GM12873 (cell line): ENCODE measurements at regions not wholly inside any gene's neighbourhood (a gene's known extent, or its start where the extent isn't known, plus 50 kb on each side); places are given as distances from the start of the nearest gene placed in this dataset.

Experiments
- TF ChIP-seq, protein P1 (sequence below): IDR thresholded peaks from 2 replicates; pipeline ENCODE4 v1.5.1; 2012; ENCODE audit warnings: low read depth, mild to moderate bottlenecking, moderate library complexity, low read length, control low read depth; ENCODE audit not compliant: insufficient read depth; ENCODE audit errors: missing control alignments

GRCh38 chr2:129775952-129776653 lies 203.4 kb upstream of the RAB6C start:
- TF ChIP-seq, protein P1, sequence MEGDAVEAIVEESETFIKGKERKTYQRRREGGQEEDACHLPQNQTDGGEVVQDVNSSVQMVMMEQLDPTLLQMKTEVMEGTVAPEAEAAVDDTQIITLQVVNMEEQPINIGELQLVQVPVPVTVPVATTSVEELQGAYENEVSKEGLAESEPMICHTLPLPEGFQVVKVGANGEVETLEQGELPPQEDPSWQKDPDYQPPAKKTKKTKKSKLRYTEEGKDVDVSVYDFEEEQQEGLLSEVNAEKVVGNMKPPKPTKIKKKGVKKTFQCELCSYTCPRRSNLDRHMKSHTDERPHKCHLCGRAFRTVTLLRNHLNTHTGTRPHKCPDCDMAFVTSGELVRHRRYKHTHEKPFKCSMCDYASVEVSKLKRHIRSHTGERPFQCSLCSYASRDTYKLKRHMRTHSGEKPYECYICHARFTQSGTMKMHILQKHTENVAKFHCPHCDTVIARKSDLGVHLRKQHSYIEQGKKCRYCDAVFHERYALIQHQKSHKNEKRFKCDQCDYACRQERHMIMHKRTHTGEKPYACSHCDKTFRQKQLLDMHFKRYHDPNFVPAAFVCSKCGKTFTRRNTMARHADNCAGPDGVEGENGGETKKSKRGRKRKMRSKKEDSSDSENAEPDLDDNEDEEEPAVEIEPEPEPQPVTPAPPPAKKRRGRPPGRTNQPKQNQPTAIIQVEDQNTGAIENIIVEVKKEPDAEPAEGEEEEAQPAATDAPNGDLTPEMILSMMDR = no peak

- TF ChIP-seq, protein P1 = no peak
These were observed 202.3 kb upstream of the RAB6C start for GRCh38 chr2:129777146-129777545.

DNA sequence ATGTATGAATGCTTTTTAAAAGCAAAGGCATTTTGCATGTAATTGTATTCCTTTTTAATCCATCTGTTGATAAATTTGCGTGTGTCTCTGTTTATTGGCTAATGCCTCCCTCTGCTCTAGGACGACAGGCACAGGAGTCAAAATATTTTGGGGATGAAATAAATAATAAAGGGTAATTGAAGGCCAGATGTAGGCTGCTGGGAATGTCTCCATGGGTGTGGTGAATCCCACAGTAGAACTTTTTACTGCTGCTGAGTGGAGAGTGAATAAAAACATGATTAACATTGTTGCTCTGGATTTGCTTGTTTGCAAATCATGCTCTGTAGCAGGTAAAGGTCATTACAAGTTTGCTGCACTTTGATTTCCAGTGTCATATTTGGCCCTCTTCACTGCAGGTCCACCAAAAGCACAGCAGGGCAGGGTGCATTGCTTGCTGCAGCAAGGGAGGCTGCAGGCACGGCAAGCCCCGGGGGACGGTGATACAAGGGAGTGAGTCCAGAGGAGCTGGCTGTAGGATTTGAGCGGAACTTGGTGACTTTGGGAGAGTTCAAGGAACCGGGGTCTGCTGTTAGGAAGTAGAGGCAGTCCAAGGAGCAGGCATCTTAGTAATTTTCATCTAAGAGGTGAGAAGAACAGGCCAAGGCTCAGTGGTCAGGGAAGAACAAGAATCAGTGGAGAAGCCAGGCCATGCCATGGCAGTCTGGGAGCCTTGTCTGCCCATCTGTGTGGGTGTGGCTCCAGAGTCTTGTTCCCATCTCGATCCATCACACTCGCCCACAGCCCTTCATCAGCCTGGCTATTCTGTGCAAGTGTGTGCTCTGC lies 201.5 kb upstream of the RAB6C start:
- TF ChIP-seq, protein P1 = no peak

DNA sequence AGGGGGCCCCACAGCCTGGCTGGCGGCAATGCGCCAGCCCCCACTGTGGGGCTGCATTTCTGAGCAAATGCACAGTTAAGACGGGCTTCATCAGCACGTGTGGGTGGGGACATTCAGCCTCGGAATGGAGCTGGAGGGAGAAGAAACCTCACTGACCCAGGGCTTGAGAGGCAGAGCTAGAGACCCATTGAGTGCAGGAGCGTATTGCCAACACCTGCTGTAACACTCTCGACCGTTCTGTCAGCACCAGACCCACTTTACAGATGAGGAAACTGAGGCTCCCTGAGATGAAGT lies 200.9 kb upstream of the RAB6C start:
- TF ChIP-seq, protein P1 = no peak

GRCh38 chr2:129779783-129780182 lies 199.7 kb upstream of the RAB6C start:
- TF ChIP-seq, protein P1 = no peak

DNA sequence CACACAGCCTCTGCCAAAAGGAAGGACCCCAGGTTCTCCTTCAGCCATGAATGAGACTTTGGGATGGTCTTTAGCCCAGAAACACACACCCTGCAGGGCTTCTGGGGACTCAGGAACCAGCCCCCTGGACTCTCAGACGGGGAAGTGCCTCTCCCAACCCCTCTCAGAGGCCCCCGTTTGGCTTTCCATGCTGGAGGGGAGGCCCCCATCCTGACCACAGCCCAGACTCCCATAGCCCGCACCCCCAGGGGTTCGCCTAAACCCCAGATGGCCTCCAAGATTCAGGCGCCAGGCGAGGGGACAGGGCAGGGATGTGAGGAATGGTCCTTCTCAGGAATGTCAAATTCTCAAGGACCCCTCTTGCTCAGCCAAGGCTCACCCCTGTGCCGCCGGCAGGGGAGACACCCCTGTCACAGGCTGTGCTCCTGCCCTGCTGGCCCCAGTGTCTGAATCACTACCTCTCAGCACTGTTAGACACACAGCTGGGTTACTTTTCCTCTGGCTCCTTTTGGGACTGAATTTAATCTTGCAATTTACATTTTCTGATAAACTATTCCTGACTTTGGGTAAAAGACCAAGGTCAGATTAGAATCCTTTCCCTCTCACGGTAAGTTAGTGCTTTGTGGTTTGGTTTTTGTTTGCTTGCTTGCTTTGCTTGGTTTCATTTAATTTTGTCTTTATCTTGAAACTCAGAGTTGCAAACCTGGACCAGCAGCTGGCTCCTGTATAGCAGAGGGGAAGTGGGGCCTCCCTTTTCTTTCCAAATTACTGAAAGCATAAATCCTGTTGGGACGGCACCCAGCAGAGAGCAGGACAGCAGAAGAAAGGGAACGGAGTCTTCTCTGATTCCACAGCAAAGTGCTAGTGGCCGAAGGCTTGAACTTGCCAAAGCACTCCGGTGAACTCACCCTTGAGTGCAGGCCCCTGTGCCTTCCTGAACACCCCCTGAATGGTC lies 198.9 kb upstream of the RAB6C start:
- TF ChIP-seq, protein P1 = no peak
